Keratinocyte (primary cell): ENCODE measurements at regions not wholly inside any gene's neighbourhood (a gene's known extent, or its start where the extent isn't known, plus 50 kb on each side); places are given as distances from the start of the nearest gene placed in this dataset.

Experiments used
- DNase-seq: peaks from one replicate; pipeline ENCODE4 v3.0.0-alpha.2; 2011; ENCODE audit warnings: low read depth, missing footprints, low spot score
- FAIRE-seq: peaks from 2 replicates; lab custom pipeline; 2011; peaks lifted over from hg19 to GRCh38; lab: Jason Lieb, UNC
- H2AFZ ChIP-seq: 2 replicates; pipeline ENCODE4 v1.6.0; 2012; ENCODE audit warnings: low read length, control low read depth, inconsistent platforms; ENCODE audit not compliant: control insufficient read depth
- H3K27ac ChIP-seq: 2 replicates; pipeline ENCODE4 v1.5.1; 2011; ENCODE audit warnings: low read length; ENCODE audit not compliant: control insufficient read depth, insufficient read depth
- H3K27me3 ChIP-seq: 3 replicates; pipeline ENCODE4 v1.6.0; 2011; ENCODE audit warnings: low read length; ENCODE audit not compliant: control insufficient read depth, insufficient read depth; ENCODE audit errors: extremely low read depth
- H3K36me3 ChIP-seq, 2 experiments: 2 replicates in 1 of 2; 3 replicates in 1 of 2; pipeline ENCODE4 v1.5.1; 2011; ENCODE audit warnings: low read length in 2 of 2, mild to moderate bottlenecking in 1 of 2; ENCODE audit not compliant: control insufficient read depth in 2 of 2, insufficient read depth in 2 of 2; ENCODE audit errors: extremely low read depth in 1 of 2
- H3K4me1 ChIP-seq: 3 replicates; pipeline ENCODE4 v1.5.1; 2011; ENCODE audit warnings: low read length; ENCODE audit not compliant: control insufficient read depth, insufficient read depth; ENCODE audit errors: extremely low read depth
- H3K4me2 ChIP-seq: 3 replicates; pipeline ENCODE4 v1.6.0; 2011; ENCODE audit warnings: low read depth, low read length; ENCODE audit not compliant: control insufficient read depth, insufficient read depth; ENCODE audit errors: extremely low read depth
- H3K4me3 ChIP-seq, 3 experiments: fragments of 200-600 bp in 1 of 3; sonication (generic) in 1 of 3; 2 replicates in 2 of 3; 3 replicates in 1 of 3; pipeline ENCODE4 v1.5.1; 2011 to 2016; ENCODE audit warnings: low read length in 3 of 3, mild to moderate bottlenecking in 3 of 3, control low read depth in 2 of 3, inconsistent platforms in 1 of 3, low read depth in 1 of 3, mixed read lengths in 1 of 3, mixed run types in 1 of 3, moderate library complexity in 1 of 3; ENCODE audit not compliant: control insufficient read depth in 2 of 3, insufficient read depth in 2 of 3; ENCODE audit errors: extremely low read depth in 1 of 3
- H3K79me2 ChIP-seq: 2 replicates; pipeline ENCODE4 v1.6.0; 2012; ENCODE audit warnings: low read length; ENCODE audit not compliant: control insufficient read depth, insufficient read depth
- H3K9ac ChIP-seq: 3 replicates; pipeline ENCODE4 v1.6.0; 2011; ENCODE audit warnings: low read length; ENCODE audit not compliant: control insufficient read depth, insufficient read depth; ENCODE audit errors: extremely low read depth
- H3K9me1 ChIP-seq: 3 replicates; pipeline ENCODE4 v1.6.0; 2011; ENCODE audit warnings: low read length; ENCODE audit not compliant: control insufficient read depth, insufficient read depth; ENCODE audit errors: extremely low read depth
- H3K9me3 ChIP-seq: 2 replicates; pipeline ENCODE4 v1.5.1; 2012; ENCODE audit warnings: low read depth, low read length; ENCODE audit not compliant: control insufficient read depth
- H4K20me1 ChIP-seq: 3 replicates; pipeline ENCODE4 v1.6.0; 2011; ENCODE audit warnings: low read length; ENCODE audit not compliant: control insufficient read depth, insufficient read depth; ENCODE audit errors: extremely low read depth
- CTCF ChIP-seq, 3 experiments: IDR thresholded peaks in 1 of 3; conservative IDR thresholded peaks in 1 of 3; optimal IDR thresholded peaks in 1 of 3; 2 replicates in 2 of 3; 3 replicates in 1 of 3; pipeline versions ENCODE3 to v1.5.1; 2011; ENCODE audit warnings: low read length in 3 of 3, mild to moderate bottlenecking in 3 of 3, moderate library complexity in 2 of 3, control low read depth in 1 of 3, inconsistent platforms in 1 of 3; ENCODE audit not compliant: insufficient read depth in 2 of 3; ENCODE audit errors: extremely low read depth in 1 of 3
- EZH2 ChIP-seq: IDR thresholded peaks from one replicate; pipeline ENCODE4 v1.6.1; 2012; ENCODE audit warnings: inconsistent platforms, mild to moderate bottlenecking, low read length, moderate library complexity
- dilution Hi-C: fragments of 300-500 bp; cut with MboI; formaldehyde crosslinking; loops from one replicate; pipeline ENCODE4 v1.7.0; 2020; ENCODE audit warnings: low sequenced_read_pairs; ENCODE audit not compliant: extremely low pct_ligation_motif_present

- H3K9me3 ChIP-seq, result no peaks in the 10 kb centered on the region
- no peaks in the 10 kb centered on the region for H4K20me1 ChIP-seq
- dilution Hi-C loops, result no loop called here
- no peak overlapping the region for H3K27ac ChIP-seq
- no peak for TF ChIP-seq CTCF (optimal IDR thresholded peaks at IDR 0.05 in 1 of 3, IDR thresholded peaks at IDR 0.05 in 1 of 3, conservative IDR thresholded peaks at IDR 0.05 in 1 of 3; ENCODE audit: extremely low read depth in 1 of 3, insufficient read depth in 2 of 3, low read length in 3 of 3)
- no peak for TF ChIP-seq EZH2
- FAIRE-seq (no peak), DNase-seq (no peak)
- no peaks in the 10 kb centered on the region for H3K79me2 ChIP-seq
- H3K4me2 ChIP-seq, result no peak overlapping the region
- no peaks in the 10 kb centered on the region for H3K27me3 ChIP-seq
- no peaks in the 10 kb centered on the region for H3K4me1 ChIP-seq
- no peak overlapping the region for H2AFZ ChIP-seq
- no peak overlapping the region for H3K4me3 ChIP-seq
- H3K9me1 ChIP-seq, result no peaks in the 10 kb centered on the region
- H3K36me3 ChIP-seq, result no peaks in the 10 kb centered on the region
- no peak overlapping the region for H3K9ac ChIP-seq
These were observed 1069.3 kb upstream of the CNTNAP5 start for GRCh38 chr2:122955776-122956175.

- TF ChIP-seq CTCF (optimal IDR thresholded peaks at IDR 0.05 in 1 of 3, IDR thresholded peaks at IDR 0.05 in 1 of 3, conservative IDR thresholded peaks at IDR 0.05 in 1 of 3; ENCODE audit: extremely low read depth in 1 of 3, insufficient read depth in 2 of 3, low read length in 3 of 3), result no peak
- no peak for TF ChIP-seq EZH2
These were observed 1064.1 kb upstream of the CNTNAP5 start for GRCh38 chr2:122960759-122961641.

More at GRCh38 chr2:122960759-122961641, 1064.1 kb upstream of the CNTNAP5 start:
- Histone ChIP-seq H3K27me3 (no peaks in the 10 kb centered on the region), H2AFZ (no peak overlapping the region), H3K36me3 (no peaks in the 10 kb centered on the region), H3K27ac (no peak overlapping the region), H3K4me3 (no peak overlapping the region), H3K79me2 (no peaks in the 10 kb centered on the region), H3K9me3 (no peaks in the 10 kb centered on the region), H3K4me2 (no peak overlapping the region), H3K9me1 (no peaks in the 10 kb centered on the region), H4K20me1 (no peaks in the 10 kb centered on the region), H3K9ac (no peak overlapping the region), H3K4me1 (no peaks in the 10 kb centered on the region)
- DNase-seq (no peak), FAIRE-seq (no peak)
- dilution Hi-C loops, result no loop called here
